ENCODE measurements at regions not wholly inside any gene's neighbourhood (a gene's known extent, or its start where the extent isn't known, plus 50 kb on each side); places are given as distances from the start of the nearest gene placed in this dataset.

DNA sequence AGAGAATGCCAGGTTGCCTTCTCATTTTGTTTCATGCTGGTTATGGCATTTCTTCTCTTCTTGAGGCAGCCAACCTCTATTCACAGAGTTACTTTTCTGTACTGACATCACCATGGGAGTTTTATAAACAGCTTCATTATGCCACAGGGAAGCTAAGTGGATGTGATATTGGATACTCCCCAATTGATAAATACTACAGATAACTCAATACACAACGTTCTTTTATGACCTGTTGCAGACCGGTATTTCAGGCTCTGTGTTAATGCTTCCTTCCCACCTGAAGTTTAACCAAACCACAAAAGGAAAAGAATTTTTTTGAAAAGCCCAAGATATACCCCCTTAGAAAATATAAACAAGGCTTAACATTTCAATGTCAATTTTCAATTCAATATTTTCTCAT, 258.3 kb upstream of the SOX11 start:
- no peaks in the 10 kb centered on the region for H3K79me2 ChIP-seq (ENCODE audit: control insufficient read depth, insufficient read depth, low read length)
- H3K27ac ChIP-seq (ENCODE audit: control insufficient read depth, insufficient read depth), result no peak overlapping the region
- no peaks in the 10 kb centered on the region for H3K36me3 ChIP-seq (ENCODE audit: control insufficient read depth in 2 of 2, insufficient read depth in 2 of 2, low read length in 1 of 2)
- H3K4me3 ChIP-seq, result no peak overlapping the region
- in situ Hi-C loops (cut with MboI) (no loop called here), intact Hi-C loops (cut with micrococcal nuclease; ENCODE audit: unreplicated experiment) (no loop called here)
- DNase-seq (ENCODE audit: low read depth, low spot score) (no peak), ATAC-seq (no peak), FAIRE-seq (no peak)
- ChIA-PET POLR2A (no interaction called here), SMC1A (ENCODE audit: uncharacterized antibody, unreplicated experiment) (no interaction called here), RAD21 (ENCODE audit: unreplicated experiment) (no interaction called here), CTCF (no interaction called here)
- no peak overlapping the region for H3K4me2 ChIP-seq (ENCODE audit: control insufficient read depth, insufficient read depth)
- H3K27me3 ChIP-seq (replicated peaks in 1 of 2; ENCODE audit: control insufficient read depth in 2 of 2, insufficient read depth in 2 of 2, low read length in 1 of 2), result no peaks in the 10 kb centered on the region
- TF ChIP-seq LARP7 (IDR thresholded peaks at IDR 0.05) (no peak), EZH2 (IDR thresholded peaks at IDR 0.05; ENCODE audit: borderline replicate concordance, control insufficient read depth, low read depth, low read length) (no peak), SMC3 (IDR thresholded peaks at IDR 0.05; ENCODE audit: borderline replicate concordance, low read length) (no peak), NR2F1 (conservative IDR thresholded peaks at IDR 0.05) (no peak), SMAD5 (IDR thresholded peaks at IDR 0.05; ENCODE audit: low read depth) (no peak), DPF2 (IDR thresholded peaks at IDR 0.05) (no peak), CBFB (IDR thresholded peaks at IDR 0.05; ENCODE audit: low read depth) (no peak), NR2C2 (IDR thresholded peaks at IDR 0.05; ENCODE audit: borderline replicate concordance, control insufficient read depth, insufficient read length, low read depth) (no peak), GABPA (IDR thresholded peaks at IDR 0.05; ENCODE audit: low read depth) (no peak), SREBF1 (IDR thresholded peaks at IDR 0.05; ENCODE audit: low read length) (no peak), POLR2A (IDR thresholded peaks at IDR 0.05; ENCODE audit: low read depth, low read length) (no peak), BACH1 (IDR thresholded peaks at IDR 0.05; ENCODE audit: borderline replicate concordance) (no peak)
- TF ChIP-seq, protein P1, sequence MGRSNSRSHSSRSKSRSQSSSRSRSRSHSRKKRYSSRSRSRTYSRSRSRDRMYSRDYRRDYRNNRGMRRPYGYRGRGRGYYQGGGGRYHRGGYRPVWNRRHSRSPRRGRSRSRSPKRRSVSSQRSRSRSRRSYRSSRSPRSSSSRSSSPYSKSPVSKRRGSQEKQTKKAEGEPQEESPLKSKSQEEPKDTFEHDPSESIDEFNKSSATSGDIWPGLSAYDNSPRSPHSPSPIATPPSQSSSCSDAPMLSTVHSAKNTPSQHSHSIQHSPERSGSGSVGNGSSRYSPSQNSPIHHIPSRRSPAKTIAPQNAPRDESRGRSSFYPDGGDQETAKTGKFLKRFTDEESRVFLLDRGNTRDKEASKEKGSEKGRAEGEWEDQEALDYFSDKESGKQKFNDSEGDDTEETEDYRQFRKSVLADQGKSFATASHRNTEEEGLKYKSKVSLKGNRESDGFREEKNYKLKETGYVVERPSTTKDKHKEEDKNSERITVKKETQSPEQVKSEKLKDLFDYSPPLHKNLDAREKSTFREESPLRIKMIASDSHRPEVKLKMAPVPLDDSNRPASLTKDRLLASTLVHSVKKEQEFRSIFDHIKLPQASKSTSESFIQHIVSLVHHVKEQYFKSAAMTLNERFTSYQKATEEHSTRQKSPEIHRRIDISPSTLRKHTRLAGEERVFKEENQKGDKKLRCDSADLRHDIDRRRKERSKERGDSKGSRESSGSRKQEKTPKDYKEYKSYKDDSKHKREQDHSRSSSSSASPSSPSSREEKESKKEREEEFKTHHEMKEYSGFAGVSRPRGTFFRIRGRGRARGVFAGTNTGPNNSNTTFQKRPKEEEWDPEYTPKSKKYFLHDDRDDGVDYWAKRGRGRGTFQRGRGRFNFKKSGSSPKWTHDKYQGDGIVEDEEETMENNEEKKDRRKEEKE (IDR thresholded peaks at IDR 0.05), result no peak
- TF ChIP-seq, protein P2, sequence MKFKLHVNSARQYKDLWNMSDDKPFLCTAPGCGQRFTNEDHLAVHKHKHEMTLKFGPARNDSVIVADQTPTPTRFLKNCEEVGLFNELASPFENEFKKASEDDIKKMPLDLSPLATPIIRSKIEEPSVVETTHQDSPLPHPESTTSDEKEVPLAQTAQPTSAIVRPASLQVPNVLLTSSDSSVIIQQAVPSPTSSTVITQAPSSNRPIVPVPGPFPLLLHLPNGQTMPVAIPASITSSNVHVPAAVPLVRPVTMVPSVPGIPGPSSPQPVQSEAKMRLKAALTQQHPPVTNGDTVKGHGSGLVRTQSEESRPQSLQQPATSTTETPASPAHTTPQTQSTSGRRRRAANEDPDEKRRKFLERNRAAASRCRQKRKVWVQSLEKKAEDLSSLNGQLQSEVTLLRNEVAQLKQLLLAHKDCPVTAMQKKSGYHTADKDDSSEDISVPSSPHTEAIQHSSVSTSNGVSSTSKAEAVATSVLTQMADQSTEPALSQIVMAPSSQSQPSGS (IDR thresholded peaks at IDR 0.05; ENCODE audit: low read length), result no peak
- H3K9ac ChIP-seq (ENCODE audit: control insufficient read depth, insufficient read depth, low read length), result no peak overlapping the region
- WGBS (ENCODE audit: insufficient coverage, insufficient replicate concordance, low lambda C conversion rate, missing lambda C conversion rate), result 16% methylated on average over 2 of the region's 2 CpGs
- no peaks in the 10 kb centered on the region for H4K20me1 ChIP-seq (ENCODE audit: control insufficient read depth, insufficient read depth)
- no TSS peak for BruUV-seq (replicated peaks)
- no peaks in the 10 kb centered on the region for H3K9me3 ChIP-seq (replicated peaks; ENCODE audit: control insufficient read depth, insufficient read depth, low read length)
- H3K4me1 ChIP-seq (ENCODE audit: control insufficient read depth, insufficient read depth, low read length), result no peaks in the 10 kb centered on the region
- no peak overlapping the region for H2AFZ ChIP-seq (ENCODE audit: control insufficient read depth, low read depth, low read length)

All from GM12878 (cell line).